ENCODE measurements at regions not wholly inside any gene's neighbourhood (a gene's known extent, or its start where the extent isn't known, plus 50 kb on each side); places are given as distances from the start of the nearest gene placed in this dataset.
"Not testable (repeated sequence)": the region's sequence is repeated elsewhere in the genome, so short reads cannot be mapped to it uniquely, and the experiment has no call there.

DNA sequence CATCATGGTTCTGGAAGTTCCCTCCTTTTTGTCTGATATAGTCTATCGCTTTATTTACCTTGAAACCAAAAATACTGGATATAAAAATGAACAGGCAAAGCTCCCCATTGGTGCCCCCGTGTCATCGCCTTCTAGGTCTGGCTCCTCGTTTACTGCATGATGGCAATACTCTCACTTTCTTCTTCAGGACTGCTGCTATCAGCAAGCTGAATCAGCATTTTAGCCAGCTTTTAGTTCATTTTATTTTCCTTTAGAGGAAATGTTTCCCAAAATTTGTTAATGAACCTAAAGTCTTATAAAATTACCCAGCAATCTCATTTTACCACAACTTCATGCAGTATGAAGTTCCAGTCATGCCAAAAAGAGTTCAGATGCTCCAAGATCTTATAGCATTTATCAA is 80.5 kb downstream of the ZIC3 start:
- no peak for DNase-seq

DNA sequence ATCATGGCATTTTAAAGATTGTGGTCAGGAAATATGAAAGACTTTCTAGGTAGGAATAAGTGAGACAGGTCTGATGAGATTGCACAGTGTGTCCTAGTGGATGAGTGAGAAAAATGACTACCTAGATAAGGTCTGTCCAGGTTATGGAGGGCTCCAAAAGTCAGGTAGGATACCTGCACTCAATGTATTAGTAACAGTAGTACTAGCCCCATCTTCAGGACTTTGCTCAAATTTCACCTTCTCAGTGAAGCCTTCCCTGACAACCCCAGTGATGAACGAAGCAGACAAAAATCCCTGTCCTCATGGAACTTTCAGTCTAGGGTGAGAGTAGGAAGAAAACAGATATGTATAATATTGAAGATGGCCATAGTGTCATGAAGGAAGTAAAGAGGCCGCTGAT is 85.7 kb downstream of the ZIC3 start:
- DNase-seq, result no peak

DNA sequence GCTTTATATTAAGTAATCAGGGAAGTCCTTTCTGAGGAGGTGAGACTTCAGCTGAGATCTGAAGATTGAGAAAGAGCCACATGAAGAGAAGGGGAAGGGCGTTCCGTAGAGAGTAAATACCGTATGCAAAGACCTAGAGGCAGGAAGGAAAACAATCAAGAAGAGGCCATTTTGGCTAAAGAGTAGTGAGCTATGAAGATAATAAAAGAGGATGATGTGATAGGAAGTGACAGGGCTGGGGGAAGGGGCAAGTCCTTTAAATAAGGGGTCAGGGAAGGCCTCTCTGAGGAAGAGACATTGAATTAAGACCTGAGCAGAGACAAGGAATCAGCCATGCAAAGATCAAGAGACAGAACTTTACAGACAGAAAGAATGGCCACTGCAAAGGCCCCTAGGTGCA is 86.2 kb downstream of the ZIC3 start:
- DNase-seq, result no peak

DNA sequence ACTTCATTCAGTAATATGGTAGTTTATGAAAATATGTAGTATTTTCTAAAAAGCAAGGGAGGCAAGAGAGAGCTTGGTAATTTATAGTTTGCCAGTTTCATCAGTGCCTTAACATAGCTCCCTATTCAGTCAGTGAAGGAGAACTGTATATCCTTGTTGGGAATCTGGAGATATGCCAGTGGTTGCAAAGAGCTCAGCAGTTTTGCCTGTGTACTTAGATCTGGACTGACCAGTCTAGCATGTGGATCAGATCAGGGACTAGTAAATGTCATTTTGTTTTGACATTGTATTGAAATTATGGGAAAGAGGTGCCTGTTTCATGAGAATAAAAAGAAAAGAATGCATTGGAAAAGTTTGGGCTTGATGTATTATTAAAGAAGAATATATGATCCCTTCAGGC is 88.6 kb downstream of the ZIC3 start:
- no peak for DNase-seq

DNA sequence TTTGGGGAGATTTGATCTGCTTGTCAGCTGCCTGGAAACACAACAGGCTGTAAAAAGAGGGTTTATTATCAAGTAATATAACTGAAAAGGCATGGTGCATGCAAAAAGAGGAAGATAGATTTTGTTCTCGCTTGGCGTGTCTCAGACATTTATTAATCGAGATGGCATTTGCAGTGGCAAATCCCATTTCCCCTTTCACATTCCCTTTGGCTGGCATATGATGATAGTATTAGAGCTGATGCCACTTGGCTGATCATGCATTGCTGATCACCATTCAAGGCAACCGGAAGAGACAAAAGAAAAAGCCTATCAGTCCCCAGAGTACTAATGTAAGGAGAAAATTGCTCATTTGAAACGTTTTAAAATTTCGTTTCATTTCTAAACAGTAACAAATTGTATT is 101.8 kb downstream of the ZIC3 start:
- DNase-seq, result no peak

DNA sequence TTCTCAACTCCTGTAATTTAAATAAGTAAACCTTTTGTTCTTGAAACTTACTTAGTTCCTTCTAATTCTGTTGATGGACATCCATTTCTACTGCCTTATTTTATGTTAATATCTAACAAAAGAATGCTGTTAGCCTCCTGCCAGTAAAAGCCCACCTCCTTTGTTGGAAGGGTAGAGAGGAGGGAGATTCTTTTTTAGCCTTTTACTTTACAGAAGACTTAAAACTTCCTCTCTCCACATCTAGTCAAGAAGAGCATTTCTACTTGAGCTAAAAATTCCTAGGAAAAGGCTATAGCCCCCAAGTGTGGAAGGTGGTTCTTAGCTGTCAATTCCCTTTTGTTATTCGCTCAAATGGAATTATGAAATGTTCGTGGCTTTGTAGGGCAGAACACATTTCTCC is 118.7 kb downstream of the ZIC3 start:
- DNase-seq, result no peak

DNA sequence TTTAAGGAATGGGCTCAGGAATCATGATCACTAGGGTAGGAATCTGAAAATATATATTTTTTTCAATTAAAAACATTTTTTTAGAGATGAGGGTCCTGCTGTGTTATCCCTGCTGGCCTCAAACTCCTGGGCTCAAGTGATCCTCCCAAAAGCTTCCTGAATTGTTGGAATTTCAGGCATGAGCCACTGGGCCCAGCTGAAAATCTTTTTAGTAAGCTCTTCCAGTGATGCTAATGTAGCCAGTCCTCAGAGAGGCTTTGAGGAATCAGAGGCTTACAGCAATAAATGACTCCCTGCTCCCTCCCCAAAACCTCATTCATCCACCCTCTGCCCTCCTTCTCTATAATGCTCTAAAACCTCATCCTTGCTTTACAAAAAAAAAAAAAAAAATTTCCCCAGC is 129.5 kb downstream of the ZIC3 start:
- no peak for DNase-seq

DNA sequence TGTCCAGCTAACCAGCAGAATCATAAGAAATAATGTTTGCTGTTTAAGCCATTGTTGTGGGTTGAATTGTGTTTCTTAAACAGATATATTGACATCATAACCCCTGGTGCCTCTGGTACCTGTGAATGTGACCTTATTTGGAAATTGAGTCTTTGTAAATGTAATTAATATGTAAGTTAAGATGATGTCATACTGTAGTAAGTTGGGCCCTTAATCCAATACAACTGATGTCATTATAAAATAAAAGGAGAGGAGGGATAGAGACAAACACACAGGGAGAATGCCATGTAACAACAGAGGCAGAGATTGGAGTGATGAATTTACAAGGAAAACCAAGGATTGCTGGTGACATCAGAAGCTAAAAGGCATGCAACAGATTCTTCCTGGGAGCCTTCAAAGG is 141.4 kb downstream of the ZIC3 start:
- no peak for DNase-seq

DNA sequence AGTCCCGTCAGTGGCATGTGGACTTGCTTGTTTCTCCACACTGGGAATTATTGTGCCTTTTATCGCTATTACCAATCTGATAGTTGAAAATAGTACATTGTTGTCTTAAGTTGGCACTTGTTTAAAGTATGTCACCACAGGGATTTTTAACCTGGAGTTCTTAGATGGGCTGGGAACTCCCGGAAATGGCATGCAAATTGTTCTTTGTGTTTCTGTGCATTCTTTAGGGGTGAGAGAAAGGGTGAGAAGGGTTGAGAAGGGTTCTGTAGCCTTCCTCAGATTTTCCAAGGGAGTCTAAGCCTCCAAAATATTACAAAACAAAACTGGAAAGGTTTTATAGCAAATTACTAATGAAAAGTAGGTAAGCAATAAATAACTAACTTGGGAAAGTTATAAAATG is 176.9 kb downstream of the ZIC3 start:
- no peak for DNase-seq

DNA sequence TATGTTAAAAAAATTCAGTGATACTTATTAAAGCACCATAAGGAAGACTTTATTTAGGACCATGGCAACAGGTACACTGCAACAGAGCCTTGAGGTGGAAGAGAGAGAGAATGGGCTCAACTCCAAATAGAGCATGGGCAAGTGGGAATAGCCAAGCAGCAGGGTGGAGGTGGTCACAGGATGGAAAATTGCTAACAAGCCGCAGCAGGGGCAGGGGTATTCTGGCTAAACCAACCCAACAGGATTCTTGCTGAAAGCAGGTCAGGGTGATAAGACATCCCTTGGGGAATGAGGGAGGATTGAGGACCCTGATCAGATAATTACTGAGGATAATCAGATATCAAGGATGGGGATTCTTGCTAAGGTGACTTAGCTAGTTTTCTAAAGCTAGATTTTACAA is 177.5 kb downstream of the ZIC3 start:
- no peak for DNase-seq

DNA sequence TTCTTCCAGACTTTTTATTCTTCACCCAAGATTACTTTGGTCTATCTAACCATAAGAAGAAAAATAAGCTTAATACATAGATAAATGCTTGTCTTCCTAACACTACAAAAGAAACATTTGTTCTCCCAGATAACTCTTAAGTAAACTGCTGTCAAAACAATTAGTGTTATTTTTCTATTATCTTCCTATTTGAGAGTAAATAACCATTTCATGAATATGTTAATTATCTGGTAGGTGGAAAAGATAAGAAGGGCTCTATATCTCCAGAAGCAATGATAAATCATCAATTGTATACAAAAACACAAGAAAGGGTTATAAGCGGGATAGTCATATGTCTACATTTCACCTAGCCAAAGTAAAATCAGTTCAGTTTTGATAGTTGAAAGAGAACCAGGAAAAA is 180.4 kb downstream of the ZIC3 start:
- no peak for DNase-seq

DNA sequence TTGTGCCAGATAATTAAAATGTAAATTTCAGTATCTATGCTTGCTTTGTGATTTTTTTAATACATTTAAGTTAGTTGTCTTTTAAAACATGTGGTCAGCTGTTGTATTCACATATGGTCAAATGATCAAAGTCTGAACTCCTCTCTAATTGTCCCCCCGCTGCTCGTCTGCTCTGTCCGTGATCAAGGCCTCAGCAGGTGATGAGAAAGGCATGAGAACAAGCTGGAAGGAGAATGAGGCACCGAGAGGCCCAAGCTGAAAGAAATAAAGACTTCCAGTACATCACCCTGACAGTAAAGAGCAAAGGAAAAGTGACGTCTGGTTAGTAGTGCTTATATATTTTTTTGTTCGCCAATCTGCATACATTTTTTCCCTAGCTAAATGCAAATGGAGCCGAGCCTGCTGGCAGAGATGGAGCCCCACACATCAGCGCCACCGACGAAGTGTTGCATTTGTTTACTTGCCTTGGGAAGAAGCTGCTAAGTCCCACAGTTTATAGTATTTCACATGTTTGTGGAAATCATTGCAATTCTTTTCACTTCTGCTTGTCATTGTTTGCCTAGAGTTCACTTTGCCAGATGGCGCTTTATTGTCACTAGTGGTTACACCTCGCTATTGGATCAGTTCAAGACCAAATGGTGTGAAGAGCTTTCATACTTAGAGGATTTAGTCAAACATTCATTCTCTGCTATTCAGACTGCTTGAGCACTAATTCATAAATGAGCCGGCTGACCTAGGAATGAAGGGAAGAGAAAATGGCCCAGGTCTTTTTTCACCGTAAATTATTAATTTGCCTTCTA is 181.5 kb downstream of the ZIC3 start:
- DNase-seq, result peak; percentile 21

DNA sequence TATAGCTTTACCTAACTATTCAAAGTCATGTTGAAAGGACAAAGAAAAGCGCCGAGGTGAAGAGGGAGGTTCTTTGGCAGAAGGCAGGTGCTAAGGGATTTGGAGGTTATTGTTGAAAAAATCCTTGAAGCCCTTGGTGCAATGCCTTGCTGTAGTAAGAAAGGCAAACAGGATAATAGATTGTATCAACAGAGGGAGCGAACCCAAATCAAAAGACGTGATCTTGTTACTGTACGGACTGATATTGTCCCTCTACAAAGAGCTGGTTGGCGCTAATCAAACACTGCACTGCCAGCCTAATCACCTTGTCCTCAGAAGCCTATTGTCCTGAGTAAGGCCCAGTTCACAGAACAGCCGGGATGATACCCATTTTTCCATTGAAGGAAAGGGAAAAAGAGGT is 182.9 kb downstream of the ZIC3 start:
- peak; percentile 33 for DNase-seq

DNA sequence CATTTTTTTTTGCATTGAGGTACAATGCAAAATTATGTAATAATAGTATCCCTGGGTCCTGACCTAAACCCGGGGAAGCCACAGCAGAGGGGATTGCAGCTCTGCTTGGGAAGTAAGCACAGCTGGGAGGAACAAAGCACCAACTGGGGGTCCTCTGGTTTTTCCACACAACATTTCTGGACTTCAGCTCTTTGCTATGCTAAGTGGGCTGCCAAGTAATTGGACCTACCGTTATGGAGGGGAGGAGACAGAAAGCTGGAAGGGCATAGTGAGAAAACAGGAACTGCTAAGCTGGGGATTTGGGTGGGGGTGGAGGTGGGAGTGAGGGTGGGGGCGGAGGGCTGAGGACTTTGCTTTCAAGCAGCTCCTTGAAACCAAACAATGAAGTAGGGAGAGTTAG is 183.3 kb downstream of the ZIC3 start:
- DNase-seq, result no peak

DNA sequence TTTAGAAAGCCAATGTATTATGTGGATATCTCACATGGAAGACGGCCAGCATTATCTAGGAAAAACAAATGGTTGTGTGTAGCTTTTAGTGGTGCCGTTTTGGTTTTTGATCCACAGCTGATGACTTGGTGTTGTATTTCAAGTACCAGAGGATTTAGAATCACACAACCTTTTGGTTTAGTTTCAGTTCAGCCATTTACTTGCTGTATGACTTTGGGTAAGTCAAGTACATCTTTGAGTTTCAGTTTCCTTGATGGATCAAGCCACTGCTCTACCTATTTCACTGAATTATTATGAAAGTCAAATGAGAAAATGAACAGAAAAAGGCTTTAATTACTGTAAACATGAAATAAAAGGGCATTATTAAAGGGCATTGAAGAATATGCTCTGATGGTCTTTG is 205.6 kb downstream of the ZIC3 start:
- no peak for DNase-seq

DNA sequence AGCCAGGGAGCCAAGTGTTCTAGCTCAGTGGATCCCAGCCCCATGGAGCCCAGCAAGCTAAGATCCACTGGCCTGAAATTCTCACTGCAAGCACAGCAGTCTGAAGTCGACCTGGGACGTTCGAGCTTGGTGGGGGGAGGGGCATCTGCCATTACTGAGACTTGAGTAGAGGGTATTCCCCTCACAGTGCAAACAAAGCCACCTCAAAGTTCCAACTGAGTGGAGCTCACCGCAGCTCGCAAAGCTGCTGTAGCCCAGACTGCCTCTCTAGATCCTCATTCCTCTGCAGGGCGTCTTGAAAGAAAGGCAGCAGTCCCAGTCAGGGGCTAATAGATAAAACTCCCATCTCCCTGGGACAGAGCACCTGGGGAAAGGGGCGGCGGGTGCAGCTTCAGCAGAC is 226.3 kb downstream of the ZIC3 start:
- no peak for DNase-seq

DNA sequence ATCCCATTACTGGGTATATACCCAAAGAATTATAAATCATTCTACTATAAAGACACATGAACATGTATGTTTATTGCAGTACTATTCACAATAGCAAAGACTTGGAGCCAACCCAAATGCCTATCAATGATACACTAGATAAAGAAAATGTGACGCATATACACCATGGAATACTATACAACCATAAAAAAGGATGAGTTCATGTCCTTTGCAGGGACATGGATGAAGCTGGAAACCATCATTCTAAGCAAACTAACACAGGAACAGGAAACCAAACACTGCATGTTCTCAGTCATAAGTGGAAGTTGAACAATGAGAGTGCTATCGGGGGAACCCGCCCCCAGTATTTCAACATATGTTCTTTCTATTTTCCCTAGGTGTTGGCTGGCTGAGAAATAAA is 232.0 kb downstream of the ZIC3 start:
- DNase-seq, result not testable (repeated sequence)

DNA sequence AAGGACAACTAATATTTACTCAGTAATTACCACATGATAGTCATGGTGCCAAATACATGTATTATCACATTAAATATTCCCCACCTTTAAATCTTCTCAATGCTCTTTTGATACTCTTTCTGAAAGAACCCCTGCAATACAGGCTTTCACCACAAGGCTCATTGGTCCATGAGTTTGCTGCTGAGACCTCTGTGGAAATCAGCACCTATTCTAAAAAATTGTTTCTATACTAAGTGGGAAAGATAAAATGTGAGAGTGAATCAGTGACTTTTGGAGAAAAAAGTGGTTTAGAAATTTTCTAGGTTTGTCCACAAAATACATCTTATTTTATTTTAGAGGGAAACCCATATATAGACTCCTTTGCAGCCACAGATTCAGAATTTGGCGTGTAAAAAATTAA is 257.3 kb downstream of the ZIC3 start:
- no peak for DNase-seq

DNA sequence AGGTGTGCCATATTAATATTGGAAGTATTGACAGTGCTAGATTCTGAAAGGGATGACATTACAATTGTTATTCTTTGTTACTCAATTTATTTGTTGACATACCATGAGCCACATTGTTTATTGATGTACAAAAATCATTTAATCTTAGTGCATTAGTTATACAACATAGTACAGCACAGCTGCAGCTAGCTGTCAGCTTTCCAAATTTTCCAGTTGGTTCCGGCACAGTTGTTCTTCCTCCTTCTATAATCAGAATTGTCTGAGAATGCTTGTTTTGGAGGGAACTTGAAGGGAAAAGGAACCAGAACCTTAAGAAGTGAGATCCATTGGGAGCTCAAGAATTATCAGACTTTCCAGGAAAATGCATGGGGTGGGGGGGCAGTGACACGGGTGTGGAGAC is 281.4 kb downstream of the ZIC3 start:
- DNase-seq, result no peak

DNA sequence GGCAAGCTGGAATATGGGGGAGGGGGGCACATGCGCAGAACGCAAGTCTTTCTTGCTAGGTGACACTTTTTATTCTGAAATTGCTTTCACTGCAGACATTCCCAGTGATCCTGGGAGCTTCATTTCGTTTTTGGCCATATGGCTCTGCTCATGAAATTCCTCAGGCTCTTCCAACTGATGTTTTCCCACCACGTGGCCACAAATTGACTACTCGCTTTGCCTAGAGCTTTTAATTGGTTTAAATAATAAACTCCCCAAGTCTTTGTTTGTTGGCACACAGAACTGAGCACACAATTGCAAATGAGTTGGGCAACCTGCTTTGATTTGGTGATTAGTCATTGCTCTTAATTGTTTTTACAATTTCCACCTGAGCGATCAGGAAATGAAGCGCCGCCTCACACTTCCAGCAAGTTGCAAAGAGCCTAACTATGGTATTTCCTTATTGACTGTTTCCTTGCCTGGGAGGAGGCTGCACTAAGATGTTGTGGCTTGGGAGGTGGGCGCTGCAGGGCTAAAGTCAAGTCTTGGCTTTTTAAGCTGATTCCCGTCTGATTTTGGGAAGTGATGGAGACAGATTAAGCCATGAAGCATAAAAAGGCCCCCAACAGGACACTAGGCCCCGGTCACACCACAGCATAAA is 282.5 kb downstream of the ZIC3 start:
- no peak for DNase-seq

DNA sequence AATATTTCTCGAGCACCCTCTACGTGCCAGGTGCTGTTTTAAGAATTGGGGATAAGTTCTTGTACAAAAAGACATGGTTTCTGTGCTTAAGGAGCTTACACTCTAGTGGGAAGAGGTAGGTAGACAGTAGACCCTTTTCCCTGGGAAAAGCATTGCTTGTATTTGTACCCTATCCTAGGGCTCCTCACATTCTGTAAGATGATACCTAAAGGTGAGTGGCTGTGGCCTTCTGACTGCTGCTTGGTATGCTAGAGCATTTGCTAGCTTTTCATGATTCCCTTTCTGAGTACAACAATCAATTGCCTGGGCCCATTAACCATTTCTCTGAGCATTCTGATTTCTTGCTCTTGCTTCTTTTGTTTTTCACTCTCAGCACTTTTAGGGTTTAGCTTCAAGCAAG is 286.6 kb downstream of the ZIC3 start:
- no peak for DNase-seq

DNA sequence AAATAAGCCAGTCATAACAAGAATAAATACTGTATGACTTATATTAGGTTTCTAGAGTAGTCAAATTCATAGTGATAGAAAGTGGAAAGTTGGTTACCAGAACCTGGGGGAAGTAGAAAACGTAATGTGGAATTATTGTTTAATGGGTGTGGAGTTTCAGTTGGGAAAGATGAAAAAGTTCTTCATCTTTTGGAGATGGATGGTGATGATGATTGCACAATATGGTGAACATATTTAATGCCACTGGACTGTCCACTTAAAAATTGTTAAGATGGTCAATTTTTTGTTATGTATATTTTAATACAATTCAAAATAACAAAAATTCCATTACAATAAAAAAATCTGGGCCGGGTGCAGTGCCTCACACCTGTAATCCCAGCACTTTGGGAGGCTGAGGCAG is 289.6 kb downstream of the ZIC3 start:
- no peak for DNase-seq

DNA sequence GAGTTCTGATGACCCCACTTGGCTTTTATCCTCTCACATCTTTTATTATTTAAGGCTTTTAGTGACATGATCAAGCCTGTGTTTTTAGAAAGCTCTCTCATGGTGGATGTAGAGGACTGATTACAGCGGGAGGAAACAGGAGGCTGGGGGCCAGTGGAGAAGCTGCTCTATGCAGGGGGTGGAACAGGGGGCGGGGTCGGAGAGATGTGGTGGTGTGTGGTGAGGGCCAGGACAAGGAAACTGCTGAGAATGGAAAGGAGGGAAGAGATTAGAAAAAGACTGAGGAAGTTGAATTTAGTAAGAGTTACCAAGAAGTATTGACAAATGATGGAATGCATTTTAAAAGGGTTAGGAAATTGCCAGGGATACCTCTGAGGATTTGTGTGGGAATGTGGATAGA is 292.2 kb downstream of the ZIC3 start:
- no peak for DNase-seq

DNA sequence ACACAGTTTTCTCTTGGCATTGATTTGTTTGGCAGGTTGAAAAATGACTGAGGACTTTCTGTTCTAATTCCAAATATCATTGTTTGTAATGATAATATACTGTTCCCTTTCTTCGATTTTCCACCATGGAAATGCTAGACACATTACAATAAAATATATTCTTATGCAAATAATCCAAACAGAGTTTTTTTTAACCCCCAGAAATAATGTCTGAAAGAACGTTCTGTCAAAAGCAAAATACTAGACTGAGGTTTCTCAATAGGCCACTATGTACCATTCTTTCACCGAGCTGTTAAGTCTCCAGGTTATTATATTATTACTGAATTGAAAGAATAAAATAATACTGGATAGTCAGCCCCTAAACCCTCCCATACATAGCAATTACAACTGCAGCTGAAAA is 312.5 kb downstream of the ZIC3 start:
- DNase-seq, result no peak

DNA sequence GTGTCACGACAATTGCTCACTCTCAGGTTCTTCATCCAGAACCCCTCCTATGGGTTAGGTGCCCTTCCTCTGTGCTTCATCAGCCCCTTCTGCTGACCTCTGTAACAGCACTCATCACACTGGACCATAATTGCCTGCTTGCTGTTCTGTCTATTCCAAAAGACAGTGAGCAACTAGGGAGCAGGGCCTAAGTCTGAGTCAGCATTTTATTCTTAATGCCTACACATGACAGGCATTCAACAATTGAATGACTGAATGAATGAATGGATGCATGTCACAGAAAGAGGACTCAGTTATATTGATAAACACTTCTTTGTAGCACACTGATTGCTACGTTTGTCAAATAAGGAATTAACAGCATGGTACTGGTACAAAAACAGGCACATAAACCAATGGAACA is 317.0 kb downstream of the ZIC3 start:
- no peak for DNase-seq

Data from DMS153 (cell line).